Calu3 (cell line): ENCODE measurements at regions not wholly inside any gene's neighbourhood (a gene's known extent, or its start where the extent isn't known, plus 50 kb on each side); places are given as distances from the start of the nearest gene placed in this dataset.

Experiments
- BruUV-seq: library from RNA; stranded (reverse); fragments of 400-500 nt; replicated peaks from 2 replicates; lab custom pipeline; 2021; lab: Mats Ljungman, UMichigan
- CTCF ChIA-PET: fragments of 300-600 bp; sonication (Branson Sonifier 250); formaldehyde crosslinking; loops from one replicate; lab custom pipeline; 2022; ENCODE audit warnings: antibody characterized with exemption; lab: Charles Lee
- DNase-seq: peaks from one replicate; pipeline ENCODE4 v3.0.0; 2022
- H3K27ac Mint-ChIP-seq: one replicate; pipeline ENCODE4 v1.8.0; 2022; ENCODE audit warnings: mixed read lengths; ENCODE audit not compliant: unreplicated experiment
- H3K27me3 Mint-ChIP-seq: one replicate; pipeline ENCODE4 v1.8.0; 2022; ENCODE audit warnings: mixed read lengths; ENCODE audit not compliant: unreplicated experiment
- H3K36me3 Mint-ChIP-seq: one replicate; pipeline ENCODE4 v1.8.0; 2022; ENCODE audit warnings: mild to moderate bottlenecking, moderate library complexity, mixed read lengths; ENCODE audit not compliant: insufficient read depth, unreplicated experiment
- H3K4me1 Mint-ChIP-seq: one replicate; pipeline ENCODE4 v1.8.0; 2022; ENCODE audit warnings: mild to moderate bottlenecking, low read depth, mixed read lengths; ENCODE audit not compliant: unreplicated experiment
- H3K4me3 Mint-ChIP-seq: one replicate; pipeline ENCODE4 v1.8.0; 2022; ENCODE audit warnings: mild to moderate bottlenecking, low read depth, moderate library complexity, mixed read lengths; ENCODE audit not compliant: unreplicated experiment
- H3K9me3 Mint-ChIP-seq: one replicate; pipeline ENCODE4 v1.8.0; 2022; ENCODE audit warnings: low read depth, mixed read lengths; ENCODE audit not compliant: unreplicated experiment
- intact Hi-C: fragments of 100-400 bp; cut with micrococcal nuclease; formaldehyde crosslinking; loops from one replicate; pipeline ENCODE4 v1.10.0; 2022; ENCODE audit not compliant: unreplicated experiment
- TF ChIP-seq, protein P1 (sequence below): fragments of 200-600 bp; IDR thresholded peaks from one replicate; pipeline ENCODE4 v1.8.0; 2022; ENCODE audit warnings: antibody characterized with exemption; ENCODE audit not compliant: unreplicated experiment

DNA sequence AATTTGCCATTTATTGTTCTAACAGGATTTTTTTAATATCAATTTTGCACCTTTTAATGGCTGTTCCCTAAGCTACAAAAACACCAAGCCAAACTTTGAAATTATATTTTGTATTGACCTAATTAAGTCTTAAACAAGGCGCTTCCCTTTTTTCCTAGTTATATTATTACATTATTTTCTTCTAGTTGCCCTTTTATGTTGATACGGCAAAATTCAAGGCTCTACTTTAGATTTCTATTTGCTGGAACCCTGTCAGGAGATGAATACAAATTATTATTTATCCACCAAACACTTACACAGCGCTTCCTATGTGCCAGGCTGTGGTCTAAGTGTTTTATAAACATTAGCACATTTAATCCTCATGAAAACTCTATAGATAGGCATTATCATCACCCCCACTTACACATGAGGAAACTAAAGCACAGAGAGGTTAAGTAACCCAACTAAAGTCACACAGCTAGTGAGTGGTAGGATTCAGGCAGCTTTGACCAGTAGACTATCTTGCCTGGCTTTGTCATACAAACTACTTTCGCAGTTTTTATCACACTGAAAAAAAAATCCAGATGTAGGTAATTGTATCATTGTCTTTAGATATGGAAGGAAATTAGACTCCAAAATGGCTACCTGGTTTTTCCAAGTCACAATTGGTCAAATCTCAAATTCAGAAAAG lies 456.5 kb downstream of the STK39 start:
- Mint-ChIP-seq H3K36me3 (no peaks in the 10 kb centered on the region), H3K27me3 (no peaks in the 10 kb centered on the region), H3K9me3 (no peaks in the 10 kb centered on the region), H3K4me1 (no peaks in the 10 kb centered on the region), H3K4me3 (no peak overlapping the region), H3K27ac (no peak overlapping the region)
- CTCF ChIA-PET: no interaction called here
- BruUV-seq: no TSS peak
- TF ChIP-seq, protein P1, sequence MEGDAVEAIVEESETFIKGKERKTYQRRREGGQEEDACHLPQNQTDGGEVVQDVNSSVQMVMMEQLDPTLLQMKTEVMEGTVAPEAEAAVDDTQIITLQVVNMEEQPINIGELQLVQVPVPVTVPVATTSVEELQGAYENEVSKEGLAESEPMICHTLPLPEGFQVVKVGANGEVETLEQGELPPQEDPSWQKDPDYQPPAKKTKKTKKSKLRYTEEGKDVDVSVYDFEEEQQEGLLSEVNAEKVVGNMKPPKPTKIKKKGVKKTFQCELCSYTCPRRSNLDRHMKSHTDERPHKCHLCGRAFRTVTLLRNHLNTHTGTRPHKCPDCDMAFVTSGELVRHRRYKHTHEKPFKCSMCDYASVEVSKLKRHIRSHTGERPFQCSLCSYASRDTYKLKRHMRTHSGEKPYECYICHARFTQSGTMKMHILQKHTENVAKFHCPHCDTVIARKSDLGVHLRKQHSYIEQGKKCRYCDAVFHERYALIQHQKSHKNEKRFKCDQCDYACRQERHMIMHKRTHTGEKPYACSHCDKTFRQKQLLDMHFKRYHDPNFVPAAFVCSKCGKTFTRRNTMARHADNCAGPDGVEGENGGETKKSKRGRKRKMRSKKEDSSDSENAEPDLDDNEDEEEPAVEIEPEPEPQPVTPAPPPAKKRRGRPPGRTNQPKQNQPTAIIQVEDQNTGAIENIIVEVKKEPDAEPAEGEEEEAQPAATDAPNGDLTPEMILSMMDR: no peak
- no peak for DNase-seq
- intact Hi-C loops: no loop called here

DNA sequence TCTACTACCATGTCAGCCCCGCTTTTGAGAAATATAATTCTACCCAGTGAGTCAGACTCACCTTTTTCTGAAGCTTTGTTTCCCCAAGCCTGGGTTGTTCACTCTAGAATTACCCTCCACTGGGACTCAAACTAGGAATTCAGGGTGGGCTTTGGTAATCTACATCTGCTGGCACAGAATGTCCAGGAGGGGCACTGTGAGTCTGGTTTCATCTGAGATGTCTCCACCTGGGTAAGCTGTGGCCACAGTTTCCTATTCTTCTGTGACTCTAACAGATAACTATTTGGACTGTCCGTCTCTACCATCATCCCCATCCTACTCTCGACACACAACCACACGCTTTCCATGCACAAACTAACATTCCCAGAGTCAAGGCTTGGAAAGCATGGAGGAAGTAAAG lies 457.2 kb downstream of the STK39 start:
- no peaks in the 10 kb centered on the region for H3K4me1 Mint-ChIP-seq
- H3K9me3 Mint-ChIP-seq: no peaks in the 10 kb centered on the region
- no peaks in the 10 kb centered on the region for H3K36me3 Mint-ChIP-seq
- H3K4me3 Mint-ChIP-seq: no peak overlapping the region
- H3K27ac Mint-ChIP-seq: no peak overlapping the region
- no peaks in the 10 kb centered on the region for H3K27me3 Mint-ChIP-seq
- CTCF ChIA-PET: no interaction called here
- DNase-seq: no peak
- BruUV-seq: no TSS peak
- TF ChIP-seq, protein P1: no peak
- intact Hi-C loops: no loop called here

DNA sequence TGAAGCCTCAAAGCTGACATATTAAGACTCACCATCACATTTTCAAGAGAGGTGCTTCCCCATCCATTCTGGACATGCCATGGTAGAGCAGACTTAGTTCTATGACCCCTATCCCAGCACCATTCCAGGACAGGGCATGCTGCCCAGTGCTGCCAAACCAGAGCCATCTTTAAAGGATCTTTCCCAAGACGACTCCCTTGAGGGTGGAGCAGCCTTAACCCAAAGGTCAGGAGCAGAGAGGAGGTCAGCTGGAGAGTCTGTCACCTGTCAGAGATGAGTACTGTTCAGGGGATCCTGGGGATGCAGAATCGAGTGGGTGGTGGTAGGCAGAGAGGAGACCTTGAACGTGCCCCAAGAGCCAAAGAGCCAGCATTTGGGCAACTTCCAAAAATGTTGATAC lies 459.8 kb downstream of the STK39 start:
- H3K27me3 Mint-ChIP-seq: no peaks in the 10 kb centered on the region
- DNase-seq: no peak
- no peak overlapping the region for H3K4me3 Mint-ChIP-seq
- no peaks in the 10 kb centered on the region for H3K9me3 Mint-ChIP-seq
- no TSS peak for BruUV-seq
- intact Hi-C loops: no loop called here
- no peak overlapping the region for H3K27ac Mint-ChIP-seq
- H3K36me3 Mint-ChIP-seq: no peaks in the 10 kb centered on the region
- H3K4me1 Mint-ChIP-seq: no peaks in the 10 kb centered on the region
- CTCF ChIA-PET: no interaction called here
- TF ChIP-seq, protein P1: no peak

DNA sequence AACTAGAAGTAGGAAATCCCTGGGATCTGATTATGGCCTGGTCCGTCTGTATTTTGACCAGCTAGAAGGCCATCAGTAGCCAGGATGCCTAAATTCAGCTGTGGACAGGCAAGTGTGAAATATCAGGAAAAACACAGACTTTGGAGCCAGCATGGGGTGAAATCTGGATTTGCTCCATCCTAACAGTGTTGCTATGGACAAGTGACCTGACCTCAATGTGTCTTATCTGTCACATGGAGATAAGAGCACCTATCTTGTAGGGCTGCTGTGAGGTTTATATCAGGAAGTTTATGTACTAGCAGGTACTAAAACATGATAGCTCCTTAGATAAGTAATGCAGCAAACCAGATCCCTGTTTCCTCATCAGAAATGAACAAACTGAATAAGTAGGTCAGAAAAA lies 460.4 kb downstream of the STK39 start:
- intact Hi-C loops: no loop called here
- Mint-ChIP-seq H3K9me3 (no peaks in the 10 kb centered on the region), H3K27ac (no peak overlapping the region), H3K36me3 (no peaks in the 10 kb centered on the region), H3K27me3 (no peaks in the 10 kb centered on the region), H3K4me1 (no peaks in the 10 kb centered on the region), H3K4me3 (no peak overlapping the region)
- BruUV-seq: no TSS peak
- DNase-seq: no peak
- CTCF ChIA-PET: no interaction called here
- TF ChIP-seq, protein P1: no peak
